ENCODE measurements at regions not wholly inside any gene's neighbourhood (a gene's known extent, or its start where the extent isn't known, plus 50 kb on each side); places are given as distances from the start of the nearest gene placed in this dataset.
"Not testable (repeated sequence)": the region's sequence is repeated elsewhere in the genome, so short reads cannot be mapped to it uniquely, and the experiment has no call there.

DNA sequence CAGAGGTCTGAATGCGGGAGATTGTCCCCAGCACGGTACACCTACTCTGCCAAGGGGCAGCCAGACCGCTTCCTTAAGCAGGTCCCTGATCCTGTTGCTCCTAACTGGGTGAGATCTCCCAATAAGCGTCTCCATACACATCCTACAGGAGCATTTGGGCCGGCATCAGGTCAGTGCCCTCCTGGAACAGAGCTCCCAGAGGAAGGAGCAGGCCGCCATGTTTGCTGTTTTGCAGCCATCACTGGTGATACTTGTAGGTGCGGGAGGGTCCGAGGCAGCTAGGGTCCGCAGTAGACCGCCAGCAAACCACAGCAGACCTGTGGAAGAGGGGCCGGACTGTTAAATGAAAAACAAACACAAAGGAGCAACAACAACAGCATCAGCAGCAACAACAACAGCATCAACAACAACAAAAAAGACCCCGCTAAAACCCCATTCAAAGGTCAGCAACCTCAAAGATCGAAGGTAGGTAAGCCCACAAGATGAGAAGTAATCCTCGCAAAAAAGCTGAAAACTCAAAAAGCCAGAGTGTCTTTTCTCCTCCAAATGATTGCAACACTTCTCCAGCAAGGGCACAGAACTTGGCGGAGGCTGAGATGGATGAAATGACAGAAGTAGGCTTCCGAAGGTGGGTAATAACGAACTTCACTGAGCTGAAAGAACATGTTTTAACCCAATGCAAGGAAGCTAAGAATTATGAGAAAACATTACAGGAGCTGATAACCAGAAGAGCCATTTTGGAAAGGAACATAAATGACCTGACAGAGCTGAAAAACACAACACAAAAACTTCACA lies 79.0 kb upstream of the CDH7 start:
- no peak for DNase-seq

DNA sequence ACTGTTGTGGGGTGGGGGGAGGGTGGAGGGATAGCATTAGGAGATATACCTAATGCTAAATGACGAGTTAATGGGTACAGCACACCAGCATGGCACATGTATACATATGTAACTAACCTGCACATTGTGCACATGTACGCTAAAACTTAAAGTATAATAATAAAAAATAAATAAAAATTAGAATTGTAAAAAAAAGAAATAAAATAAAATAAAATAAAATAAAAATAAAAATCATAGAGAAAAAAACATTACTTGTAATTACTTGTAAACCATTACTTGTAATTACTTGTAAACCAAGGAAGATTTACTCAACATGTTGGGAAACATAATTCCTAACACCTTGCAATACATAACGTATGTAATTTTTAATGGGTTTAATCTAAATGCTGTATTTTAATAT lies 80.7 kb upstream of the CDH7 start:
- not testable (repeated sequence) for DNase-seq

DNA sequence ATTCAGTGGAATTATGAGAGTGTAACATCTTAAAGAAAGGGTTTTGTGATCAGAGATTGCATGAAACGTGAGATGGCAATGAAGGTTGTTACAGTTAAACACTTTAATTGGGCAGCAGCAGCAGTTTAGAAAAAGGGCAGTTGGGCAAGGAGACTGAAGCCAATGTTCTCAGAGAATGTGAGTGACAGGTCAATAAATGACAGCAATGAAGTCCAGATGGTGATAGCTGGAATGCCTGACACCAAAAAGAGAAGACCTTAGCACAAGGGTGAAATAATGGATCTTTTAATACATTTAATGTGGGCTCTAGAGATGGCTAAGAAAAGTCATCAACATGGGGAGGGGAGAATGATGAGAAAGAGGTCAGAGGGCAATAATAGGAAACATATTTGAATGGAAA lies 89.4 kb upstream of the CDH7 start:
- DNase-seq, result no peak

DNA sequence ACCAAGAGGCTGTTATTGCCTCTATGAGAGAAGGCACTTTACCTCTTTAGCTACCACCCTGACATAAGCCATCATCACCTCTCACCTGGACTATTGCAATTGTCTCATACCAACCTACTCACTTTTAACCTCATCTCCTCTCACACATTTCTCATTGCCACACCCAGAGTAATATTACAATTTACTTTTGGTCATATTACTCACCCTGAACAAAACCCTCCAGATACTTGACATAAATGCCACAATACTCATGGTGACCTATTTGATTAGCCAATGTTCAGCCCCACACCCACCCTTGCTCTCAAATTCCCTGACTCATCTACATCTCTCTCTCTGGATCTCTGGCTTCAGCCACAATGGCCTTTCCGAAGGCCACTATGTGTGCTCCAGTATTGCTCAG lies 90.9 kb upstream of the CDH7 start:
- no peak for DNase-seq

DNA sequence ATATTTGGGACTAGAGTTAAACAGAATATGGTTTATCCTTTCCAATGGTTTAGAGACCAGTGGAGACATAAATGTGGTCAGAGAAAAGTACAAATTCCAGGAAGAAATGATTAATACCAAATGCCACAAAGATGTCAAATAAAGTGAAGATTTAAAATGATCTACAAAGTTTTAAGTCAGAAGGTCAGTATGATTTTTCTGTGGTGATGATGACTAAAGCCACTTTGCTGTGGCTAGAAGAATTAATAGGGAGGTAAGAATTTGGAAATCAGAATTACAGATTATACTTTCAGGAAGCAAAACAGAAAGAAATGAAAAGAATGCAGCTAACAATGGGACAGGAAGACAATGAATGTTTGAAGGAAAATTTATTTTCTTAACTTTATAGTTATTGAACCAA lies 91.5 kb upstream of the CDH7 start:
- no peak for DNase-seq

DNA sequence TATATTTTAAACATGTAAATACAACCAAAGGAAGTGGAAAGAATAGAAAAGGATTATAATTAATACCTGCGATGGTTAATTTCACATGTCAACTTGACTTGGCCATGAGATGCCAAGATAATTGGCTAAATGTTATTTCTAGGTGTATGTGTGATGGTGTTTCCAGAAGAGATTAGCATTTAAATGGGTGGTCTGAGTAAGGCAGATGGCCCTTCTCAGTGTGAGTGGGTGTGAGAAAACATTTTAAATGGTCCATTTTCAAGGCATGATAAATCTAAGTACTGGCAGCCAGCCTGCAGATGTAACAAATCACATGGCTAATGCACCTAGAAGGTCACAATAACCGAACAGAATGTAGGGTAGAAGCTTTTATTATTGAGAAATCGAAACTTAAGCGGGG lies 99.6 kb upstream of the CDH7 start:
- no peak for DNase-seq

DNA sequence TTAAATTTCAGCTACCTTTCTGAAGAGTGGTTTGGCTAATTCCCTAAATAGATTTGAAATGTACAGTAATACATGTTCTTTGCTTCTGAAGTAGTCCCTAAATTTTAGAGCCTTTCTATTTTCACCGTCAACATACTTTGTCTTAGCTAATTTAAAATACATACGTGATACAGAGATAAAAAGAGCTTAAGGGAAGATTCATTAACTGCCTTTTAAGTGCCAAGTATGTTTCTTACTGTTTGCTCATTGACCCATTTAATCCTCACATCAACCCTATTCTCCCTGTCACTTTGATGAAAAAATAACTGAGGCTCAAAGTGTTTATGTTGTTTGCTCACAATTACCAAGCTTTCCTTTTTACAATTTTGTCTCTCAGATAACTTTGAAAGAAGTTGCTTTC lies 118.6 kb upstream of the CDH7 start:
- DNase-seq, result no peak

DNA sequence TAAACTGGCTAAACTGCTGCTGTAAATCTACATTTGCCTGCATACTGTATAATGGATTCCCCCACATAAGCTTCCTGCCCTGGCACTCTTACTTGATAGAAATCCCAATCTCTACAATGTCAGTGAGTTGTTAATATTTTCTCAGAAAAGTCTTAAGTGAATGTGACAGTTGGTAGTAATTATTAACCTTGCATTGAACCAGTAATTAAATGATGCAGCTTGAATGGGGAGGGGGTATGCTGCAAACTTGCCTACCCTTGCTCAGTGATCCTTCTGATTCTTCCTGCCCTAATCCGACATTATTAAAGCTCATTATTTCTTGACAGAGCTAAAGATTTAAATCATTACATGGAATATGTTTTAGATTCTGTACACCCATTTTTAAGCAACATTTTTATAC lies 119.0 kb upstream of the CDH7 start:
- DNase-seq, result no peak

DNA sequence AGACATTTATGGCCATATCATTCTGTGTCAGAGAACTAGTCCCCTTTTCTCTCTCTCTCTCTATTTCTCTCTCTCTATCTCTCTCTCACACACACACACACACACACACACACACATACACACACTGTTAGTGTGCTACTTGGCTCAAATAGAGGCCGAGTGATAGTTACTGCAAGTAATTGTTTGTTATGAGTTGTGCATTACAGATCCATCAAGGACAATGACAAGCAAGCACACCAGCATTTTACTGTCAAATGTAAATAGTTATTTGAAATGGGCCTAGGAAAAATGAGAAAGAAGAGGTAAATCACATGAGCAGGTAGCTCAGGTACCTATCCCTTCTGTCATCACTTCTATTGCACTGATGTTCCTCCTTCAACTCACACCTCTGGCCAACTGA lies 122.4 kb upstream of the CDH7 start:
- no peak for DNase-seq

DNA sequence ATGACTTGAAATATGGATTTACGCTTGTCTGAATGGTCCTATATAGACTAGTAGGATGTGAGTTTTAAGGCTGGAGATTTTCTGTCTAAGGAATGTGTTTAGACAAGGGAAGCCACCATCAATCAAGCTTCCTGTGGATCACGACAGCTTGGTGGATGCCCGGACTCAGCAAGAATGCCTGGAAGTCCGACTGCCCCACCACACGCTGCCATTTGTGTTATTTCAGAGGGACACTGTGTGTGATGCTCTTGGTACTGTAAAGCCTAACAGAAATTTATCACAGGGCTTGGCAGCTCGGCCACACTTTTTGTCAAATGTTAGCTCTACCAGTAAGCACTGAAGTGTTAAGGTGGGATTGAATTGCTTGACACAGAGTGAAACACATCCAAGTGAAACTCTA lies 127.1 kb upstream of the CDH7 start:
- DNase-seq, result no peak

DNA sequence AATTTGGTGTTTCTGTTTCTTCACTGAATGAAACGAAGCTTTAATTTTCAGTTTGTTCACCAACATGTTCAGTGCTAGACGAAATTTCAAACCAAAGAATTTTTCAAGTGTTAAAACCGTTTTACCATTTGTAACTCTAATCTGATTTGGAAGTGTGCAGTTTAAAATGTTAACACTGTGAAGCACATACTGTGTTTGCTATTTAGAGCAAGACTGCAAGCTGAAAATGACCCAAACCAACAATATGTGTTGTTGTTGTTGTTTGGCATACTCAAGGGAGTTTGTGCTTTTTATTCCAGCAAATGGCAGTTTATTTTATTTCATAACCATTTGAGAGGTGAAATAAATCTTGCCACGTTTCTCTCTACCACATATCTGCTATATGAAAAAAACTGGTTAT lies 128.4 kb upstream of the CDH7 start:
- DNase-seq, result no peak

DNA sequence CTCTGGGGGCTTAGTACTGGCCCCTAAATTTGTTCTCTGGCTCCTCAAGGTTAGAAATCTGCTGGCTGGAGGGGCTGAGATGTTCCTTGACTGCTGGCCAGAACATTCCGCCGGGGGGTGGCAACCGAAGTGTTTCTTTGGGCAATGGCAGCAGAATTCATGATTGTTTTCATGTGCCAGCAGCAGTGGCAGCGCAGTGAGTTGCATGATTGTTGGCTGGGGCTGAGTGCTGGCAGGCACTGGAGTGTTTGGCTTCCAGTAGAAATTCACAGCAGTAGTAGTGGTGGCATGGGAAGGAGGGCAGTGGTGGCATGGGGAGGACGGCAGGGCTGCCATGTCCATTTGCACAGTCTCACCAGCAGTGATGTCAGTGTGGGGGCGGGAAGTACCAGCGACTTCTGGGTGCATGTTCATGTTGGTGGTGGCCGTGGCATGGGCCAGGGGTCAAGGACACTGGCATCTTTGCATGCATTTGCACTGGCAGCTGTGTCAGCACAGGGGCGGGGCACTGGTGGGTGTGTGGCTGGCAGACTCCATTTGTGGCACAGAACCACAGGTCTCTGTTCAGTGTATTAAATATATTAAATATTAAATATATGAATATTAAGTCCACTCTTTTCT lies 130.6 kb upstream of the CDH7 start:
- DNase-seq, result no peak

DNA sequence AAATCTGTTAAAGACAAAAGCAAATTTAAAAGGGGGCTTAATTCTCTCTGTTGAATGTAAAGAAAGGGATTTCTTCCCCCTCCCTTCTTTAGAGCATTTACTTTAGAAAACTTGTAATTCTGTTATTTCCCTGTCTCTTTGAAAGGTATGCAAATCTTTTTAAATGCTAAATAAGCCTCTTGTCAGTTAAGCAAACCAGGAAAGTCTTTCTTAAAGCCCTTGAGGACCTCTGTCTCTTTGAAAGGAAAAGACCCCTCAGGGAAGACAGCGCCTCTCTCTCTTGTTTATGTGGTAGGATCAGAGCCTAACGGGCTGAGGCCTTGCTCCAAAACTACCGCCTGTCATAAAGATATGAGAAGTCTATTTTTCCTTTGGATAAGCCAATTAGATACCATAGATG lies 139.9 kb upstream of the CDH7 start:
- DNase-seq, result no peak

DNA sequence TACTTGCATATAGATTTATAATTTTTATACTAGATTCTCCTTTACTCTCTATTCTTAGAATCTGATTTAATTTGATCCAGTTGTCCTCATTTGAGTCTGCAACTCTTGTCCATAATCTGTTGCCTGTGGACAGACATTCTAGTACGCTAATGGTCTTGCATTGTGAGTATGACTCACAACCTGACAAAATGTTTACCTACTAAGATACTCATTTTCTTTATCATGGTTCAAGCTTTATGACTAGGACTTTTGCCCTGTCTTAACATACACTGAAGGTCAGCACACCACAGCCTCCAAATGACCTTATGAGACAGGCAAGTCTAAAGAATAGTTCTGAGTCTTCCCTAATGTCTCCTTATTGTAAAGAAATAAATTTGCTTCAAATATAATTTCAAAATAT lies 142.3 kb upstream of the CDH7 start:
- no peak for DNase-seq

DNA sequence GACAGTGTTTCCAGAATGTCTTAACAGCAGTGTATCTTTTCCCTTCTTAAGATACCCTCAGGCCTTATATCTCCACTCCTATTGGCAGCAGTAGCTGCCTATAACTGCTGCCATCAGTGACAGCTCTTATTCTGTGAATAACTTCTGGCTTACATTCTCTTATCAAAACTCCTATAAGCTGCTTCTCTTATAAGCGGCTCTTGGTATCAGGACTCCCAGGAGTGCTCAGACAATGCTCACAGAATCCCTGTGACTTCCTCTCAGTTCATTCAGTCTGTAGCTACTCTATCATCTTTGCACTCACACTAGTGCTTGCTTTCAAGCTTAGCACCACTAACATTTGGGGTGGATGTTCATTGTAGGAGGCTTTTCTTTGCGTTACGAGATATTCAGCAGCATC lies 143.7 kb upstream of the CDH7 start:
- no peak for DNase-seq

DNA sequence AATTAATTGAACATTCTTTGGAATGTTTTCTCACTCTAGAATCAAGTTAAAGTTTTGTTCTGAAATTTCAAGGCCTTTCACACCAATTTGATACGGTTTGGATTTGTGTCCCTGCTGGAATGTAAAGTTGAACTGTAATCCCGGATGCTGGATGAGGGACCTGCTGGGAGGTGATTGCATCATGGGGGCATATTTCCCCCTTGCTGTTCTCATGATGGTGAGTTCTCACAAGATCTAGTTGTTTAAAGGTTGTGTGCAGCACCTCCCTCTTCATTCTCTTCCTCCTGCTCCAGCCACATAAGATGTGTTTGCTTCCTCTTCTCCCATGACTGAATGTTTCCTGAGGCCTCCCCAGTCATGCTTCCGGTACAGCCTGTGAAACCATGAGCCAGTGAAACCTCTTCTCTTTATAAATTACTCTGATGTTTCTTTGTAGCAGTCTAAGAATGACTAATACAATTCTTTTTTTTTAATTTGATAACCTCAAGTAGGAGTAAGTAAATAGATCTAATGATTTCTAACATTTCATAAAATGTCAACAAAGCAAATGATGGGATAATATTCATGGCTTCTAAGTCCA lies 144.2 kb upstream of the CDH7 start:
- DNase-seq, result no peak

DNA sequence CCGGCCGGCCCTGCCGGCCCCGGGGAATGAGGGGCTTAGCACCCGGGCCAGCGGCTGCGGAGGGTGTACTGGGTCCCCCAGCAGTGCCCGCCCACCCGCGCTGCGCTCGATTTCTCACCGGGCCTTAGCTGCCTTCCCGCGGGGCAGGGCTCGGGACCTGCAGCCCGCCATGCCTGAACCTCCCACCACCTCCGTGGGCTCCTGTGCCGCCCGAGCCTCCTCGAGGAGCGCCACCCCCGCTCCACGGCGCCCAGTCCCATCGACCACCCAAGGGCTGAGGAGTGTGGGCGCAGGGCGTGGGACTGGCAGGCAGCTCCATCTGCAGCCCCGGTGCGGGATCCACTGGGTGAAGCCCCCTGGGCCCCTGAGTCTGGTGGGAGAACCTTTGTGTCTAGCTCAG lies 145.5 kb upstream of the CDH7 start:
- not testable (repeated sequence) for DNase-seq

DNA sequence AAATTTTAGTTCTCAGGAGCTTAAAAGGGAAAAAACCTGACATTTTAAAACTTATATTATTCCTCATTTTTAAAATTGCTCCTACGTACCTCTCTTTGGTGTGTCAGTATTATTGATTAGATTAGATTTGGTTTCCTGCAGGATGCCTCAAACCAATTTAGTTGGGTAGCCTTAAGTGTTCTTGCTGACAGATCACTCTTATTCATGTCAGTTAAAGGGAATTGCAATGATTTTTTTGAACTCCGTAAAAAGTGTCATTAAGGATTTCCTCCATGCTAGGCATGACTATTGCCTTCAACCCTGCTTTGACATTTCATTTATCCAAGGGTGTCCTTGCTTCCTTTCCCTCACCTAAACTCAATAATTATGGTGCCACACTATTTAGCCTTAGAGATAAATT lies 149.0 kb upstream of the CDH7 start:
- DNase-seq, result no peak

DNA sequence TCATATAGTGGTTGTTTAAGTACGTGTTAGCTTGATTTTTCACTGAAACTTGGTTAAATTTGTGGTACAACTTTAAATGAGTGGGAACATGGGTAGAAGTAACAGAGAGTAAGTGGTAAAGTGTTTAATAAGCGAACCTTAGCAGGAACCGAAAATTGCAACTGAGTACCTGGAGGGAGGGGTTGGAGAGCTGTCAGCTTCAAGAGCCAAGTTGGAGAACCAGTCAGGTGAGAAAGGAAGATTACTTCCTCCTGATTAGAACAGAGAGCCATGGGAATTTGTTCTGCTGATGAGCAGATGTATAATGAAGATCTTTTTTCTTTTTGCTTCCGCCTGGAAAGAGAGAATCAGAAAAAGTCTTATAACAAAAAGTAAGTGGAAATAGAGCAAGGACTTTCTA lies 158.4 kb upstream of the CDH7 start:
- DNase-seq, result no peak

DNA sequence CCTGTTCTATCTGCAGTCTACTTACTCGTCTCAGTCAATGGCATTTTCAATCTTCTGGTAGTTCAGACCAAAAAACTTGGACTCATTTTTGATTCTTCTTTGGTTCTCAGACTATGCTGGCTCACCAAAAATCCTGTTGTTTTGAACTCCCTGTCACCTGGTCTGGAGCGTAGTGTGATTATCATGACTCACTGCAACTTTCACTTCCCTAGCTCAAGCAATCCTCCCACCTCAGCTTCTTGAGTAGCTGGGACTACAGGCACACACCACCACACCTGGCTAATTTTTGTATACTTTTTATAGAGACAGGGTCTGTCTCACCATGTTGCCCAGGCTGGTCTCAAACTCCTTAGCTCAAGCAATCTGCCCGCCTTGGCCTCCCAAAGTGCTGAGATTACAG lies 163.3 kb upstream of the CDH7 start:
- DNase-seq, result no peak

DNA sequence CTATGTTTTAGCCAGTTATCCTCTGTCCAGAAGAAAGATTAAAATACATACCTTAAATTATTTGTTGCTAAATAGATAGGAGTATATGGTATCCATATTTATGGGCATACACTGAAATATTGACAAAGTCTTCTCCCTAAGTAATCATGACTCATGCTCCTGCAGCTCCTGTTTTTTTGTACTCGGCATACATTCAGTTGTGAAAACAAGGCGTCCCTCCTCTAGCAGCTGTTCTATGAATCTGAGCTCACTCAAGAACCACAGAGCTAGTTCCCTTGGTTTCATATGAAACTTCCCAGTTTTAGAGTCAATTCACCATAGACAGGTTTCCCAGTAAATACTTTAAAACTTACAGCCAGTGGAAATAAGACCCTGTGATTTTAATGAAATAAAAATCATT lies 168.7 kb upstream of the CDH7 start:
- DNase-seq, result not testable (repeated sequence)

DNA sequence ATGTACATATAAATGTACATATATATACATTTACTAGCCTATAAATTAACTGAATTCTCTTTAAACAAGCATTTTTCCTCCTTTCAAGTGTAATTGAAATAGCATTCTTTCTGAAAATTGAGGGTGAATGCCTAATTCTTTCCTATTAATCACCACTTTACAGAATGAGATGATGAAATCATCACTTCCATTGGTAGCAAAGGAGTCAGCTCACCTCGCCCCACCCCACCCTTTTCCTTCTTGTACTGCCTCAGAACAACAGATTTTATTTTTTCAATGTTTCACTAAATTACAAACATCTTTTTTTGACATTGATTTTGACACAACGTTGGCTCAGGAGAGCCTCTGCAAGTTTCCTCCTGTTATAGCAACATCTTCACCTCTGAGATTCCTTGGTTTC lies 181.9 kb upstream of the CDH7 start:
- DNase-seq, result no peak

DNA sequence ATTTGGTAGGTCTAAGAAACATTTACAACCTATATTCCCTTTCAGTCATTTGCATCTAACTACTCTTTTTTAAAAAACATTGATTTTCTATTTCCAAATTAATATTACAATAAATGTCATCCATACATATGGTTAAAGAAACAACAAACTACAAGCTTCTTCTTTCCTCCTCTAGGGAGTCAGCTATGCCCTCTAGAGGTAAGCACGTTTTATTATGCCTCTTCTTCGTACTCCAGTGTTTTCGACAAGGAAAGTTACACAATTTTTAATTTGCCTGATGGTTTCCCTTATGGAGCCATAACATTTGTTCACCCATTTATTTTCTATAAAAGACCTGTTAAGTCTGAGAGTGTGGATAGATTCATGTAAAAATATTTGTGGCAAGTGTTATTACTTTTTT lies 183.4 kb upstream of the CDH7 start:
- no peak for DNase-seq

DNA sequence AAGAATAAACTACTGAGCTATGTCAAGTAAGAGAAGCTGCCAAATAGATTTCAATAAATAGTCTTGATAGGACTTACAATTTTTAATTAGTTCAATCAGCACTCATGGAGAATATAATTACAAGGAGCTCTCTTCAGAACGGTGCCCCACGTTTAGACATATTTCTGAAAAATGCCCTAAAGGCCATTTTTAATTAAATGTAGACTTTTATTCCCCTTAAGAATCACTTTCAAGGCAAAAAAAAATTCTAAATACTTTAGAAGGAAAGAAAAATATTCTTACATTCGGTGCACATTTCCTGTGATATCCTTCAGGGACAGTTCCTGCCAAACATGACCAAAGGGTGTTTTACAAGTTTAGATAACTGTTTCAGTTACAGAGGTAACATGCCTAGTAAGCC lies 202.5 kb upstream of the CDH7 start:
- no peak for DNase-seq

DNA sequence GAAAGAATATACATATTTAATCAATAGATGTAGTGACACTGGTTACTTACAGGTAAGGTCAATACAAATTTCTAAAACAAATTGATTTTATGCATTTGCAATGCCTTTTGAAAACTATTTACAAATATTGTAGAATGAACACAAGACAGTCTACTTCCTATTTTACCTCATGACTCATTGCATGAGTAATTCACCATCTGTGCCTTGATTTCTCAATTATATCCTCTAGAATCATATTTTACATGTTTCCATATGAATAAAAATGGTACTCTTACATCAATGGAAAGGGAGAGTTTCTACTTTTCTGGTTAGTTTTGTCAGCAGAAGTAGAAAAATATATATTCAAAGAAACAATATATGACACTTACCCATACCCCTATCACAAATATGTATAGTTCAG lies 203.8 kb upstream of the CDH7 start:
- DNase-seq, result no peak
